Hepatocyte (in vitro differentiated cells): ENCODE measurements at regions not wholly inside any gene's neighbourhood (a gene's known extent, or its start where the extent isn't known, plus 50 kb on each side); places are given as distances from the start of the nearest gene placed in this dataset.

Source experiments
- EZH2phosphoT487 ChIP-seq: fragments of 200-600 bp; sonication (generic); IDR thresholded peaks from one replicate; pipeline ENCODE4 v1.6.1; 2018; ENCODE audit warnings: antibody characterized with exemption, mild to moderate bottlenecking, low read depth, moderate library complexity; ENCODE audit not compliant: unreplicated experiment, severe bottlenecking
- TF ChIP-seq, protein P1 (sequence below): fragments of 200-600 bp; sonication (generic); IDR thresholded peaks from 2 replicates; pipeline ENCODE4 v1.5.1; 2016; ENCODE audit warnings: antibody characterized with exemption, mild to moderate bottlenecking; ENCODE audit not compliant: poor library complexity

DNA sequence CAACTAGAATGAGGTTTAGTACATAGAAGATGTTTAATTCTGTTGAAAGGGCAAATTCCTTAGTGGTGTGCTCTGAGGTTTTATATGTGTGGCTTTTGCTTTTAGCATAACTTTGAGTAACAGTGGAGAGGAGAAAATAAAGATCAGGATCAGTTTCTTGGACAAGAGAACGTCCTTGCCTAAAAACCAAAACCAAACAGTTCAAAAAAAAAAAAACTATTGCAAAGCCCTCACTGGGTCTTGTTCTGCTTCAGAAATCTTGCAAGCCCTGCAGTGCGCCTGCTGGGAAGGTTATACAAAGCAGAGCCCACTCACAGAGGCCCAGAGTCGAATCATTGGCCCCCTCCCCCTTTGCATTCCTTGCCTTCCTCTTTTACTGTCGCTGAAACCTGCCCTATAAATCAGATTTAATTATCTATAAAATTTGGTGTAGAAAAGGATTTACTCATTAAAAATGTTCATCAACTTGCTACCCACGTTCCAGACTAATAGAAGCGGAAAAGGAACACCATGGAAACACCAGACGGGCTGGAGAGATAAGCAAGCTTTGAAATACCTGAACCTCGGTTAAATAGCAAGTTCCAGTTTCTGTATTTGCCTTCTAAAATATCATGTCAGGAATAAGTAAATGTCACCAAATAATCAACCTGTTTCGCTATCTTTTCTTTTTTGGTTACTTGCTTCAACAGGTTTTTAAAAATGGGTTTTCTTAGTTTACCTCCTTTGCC, 201.6 kb upstream of the PTBP2 start:
- TF ChIP-seq, protein P1, sequence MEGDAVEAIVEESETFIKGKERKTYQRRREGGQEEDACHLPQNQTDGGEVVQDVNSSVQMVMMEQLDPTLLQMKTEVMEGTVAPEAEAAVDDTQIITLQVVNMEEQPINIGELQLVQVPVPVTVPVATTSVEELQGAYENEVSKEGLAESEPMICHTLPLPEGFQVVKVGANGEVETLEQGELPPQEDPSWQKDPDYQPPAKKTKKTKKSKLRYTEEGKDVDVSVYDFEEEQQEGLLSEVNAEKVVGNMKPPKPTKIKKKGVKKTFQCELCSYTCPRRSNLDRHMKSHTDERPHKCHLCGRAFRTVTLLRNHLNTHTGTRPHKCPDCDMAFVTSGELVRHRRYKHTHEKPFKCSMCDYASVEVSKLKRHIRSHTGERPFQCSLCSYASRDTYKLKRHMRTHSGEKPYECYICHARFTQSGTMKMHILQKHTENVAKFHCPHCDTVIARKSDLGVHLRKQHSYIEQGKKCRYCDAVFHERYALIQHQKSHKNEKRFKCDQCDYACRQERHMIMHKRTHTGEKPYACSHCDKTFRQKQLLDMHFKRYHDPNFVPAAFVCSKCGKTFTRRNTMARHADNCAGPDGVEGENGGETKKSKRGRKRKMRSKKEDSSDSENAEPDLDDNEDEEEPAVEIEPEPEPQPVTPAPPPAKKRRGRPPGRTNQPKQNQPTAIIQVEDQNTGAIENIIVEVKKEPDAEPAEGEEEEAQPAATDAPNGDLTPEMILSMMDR, result no peak
- TF ChIP-seq EZH2phosphoT487, result no peak
